ENCODE measurements at regions not wholly inside any gene's neighbourhood (a gene's known extent, or its start where the extent isn't known, plus 50 kb on each side); places are given as distances from the start of the nearest gene placed in this dataset.

- H3K79me1 ChIP-seq (ENCODE audit: low read depth, low read length) = no peaks in the 10 kb centered on the region
- no peak overlapping the region for H3K27ac ChIP-seq (replicated peaks; ENCODE audit: low read length)
- peaks cover 0 to 6% of the 10 kb centered on the region in 2 donors for H3K9me3 ChIP-seq (replicated peaks in 1 of 2; ENCODE audit: control insufficient read depth in 2 of 2, insufficient read depth in 1 of 2, low read depth in 1 of 2, low read length in 2 of 2)
- H3K23ac ChIP-seq (ENCODE audit: low read depth, low read length, poor library complexity) = no peak overlapping the region
- H2AFZ ChIP-seq (ENCODE audit: low read length) = no peak overlapping the region
- H2AK5ac ChIP-seq (ENCODE audit: low read depth, low read length) = no peak overlapping the region
- no peak overlapping the region for H4K8ac ChIP-seq (ENCODE audit: low read depth, low read length)
- no CpG with 5 or more reads among the region's 2 CpGs for WGBS, 2 donors (ENCODE audit: extremely low coverage in 2 of 2, insufficient read length in 2 of 2, insufficient replicate concordance in 1 of 2)
- H2BK5ac ChIP-seq (ENCODE audit: low read length) = no peak overlapping the region
- H3K36me3 ChIP-seq (replicated peaks in 1 of 2; ENCODE audit: control insufficient read depth in 2 of 2, insufficient read depth in 2 of 2, low read length in 2 of 2) = no peaks in the 10 kb centered on the region
- DNase-seq (ENCODE audit: low spot score) = no peak
- no peak overlapping the region for H3K4me3 ChIP-seq (ENCODE audit: low read length in 2 of 2)
- no peak overlapping the region for H2BK15ac ChIP-seq (ENCODE audit: low read length)
- no peak overlapping the region for H3K4me2 ChIP-seq (ENCODE audit: insufficient read depth, low read length, poor library complexity, severe bottlenecking)
- H3K9ac ChIP-seq (ENCODE audit: low read depth, low read length, poor library complexity) = no peak overlapping the region
- no peak overlapping the region for H3K18ac ChIP-seq (ENCODE audit: low read length)
- peaks cover 2 to 6% of the 10 kb centered on the region in 2 donors for H3K4me1 ChIP-seq (ENCODE audit: control insufficient read depth in 2 of 2, insufficient read depth in 1 of 2, low read depth in 1 of 2, low read length in 2 of 2)
- H3K14ac ChIP-seq (ENCODE audit: low read length) = no peak overlapping the region
- H2BK120ac ChIP-seq (ENCODE audit: low read depth, low read length) = no peak overlapping the region
- no peak overlapping the region for H2BK12ac ChIP-seq (ENCODE audit: low read length)
- no peak overlapping the region for H4K91ac ChIP-seq (ENCODE audit: low read depth, low read length, poor library complexity)
- no peaks in the 10 kb centered on the region for H3K27me3 ChIP-seq (ENCODE audit: control insufficient read depth in 3 of 3, insufficient read depth in 3 of 3, low read depth in 1 of 3, low read length in 3 of 3)
- no peak overlapping the region for H3K4ac ChIP-seq (ENCODE audit: low read length)
Measured at GRCh38 chr16:64304951-64305350, 816.9 kb downstream of the CDH11 start.

- Histone ChIP-seq H3K79me1 (ENCODE audit: low read depth, low read length) (no peaks in the 10 kb centered on the region), H3K9me3 (replicated peaks in 1 of 2; ENCODE audit: control insufficient read depth in 2 of 2, insufficient read depth in 1 of 2, low read depth in 1 of 2, low read length in 2 of 2) (peaks cover 0 to 3% of the 10 kb centered on the region in 2 donors), H3K23ac (ENCODE audit: low read depth, low read length, poor library complexity) (no peak overlapping the region), H3K4me2 (ENCODE audit: insufficient read depth, low read length, poor library complexity, severe bottlenecking) (no peak overlapping the region), H3K27me3 (ENCODE audit: control insufficient read depth in 3 of 3, insufficient read depth in 3 of 3, low read depth in 1 of 3, low read length in 3 of 3) (no peaks in the 10 kb centered on the region), H2AK5ac (ENCODE audit: low read depth, low read length) (no peak overlapping the region), H2BK12ac (ENCODE audit: low read length) (no peak overlapping the region), H3K4me1 (ENCODE audit: control insufficient read depth in 2 of 2, insufficient read depth in 1 of 2, low read depth in 1 of 2, low read length in 2 of 2) (peaks cover 2 to 6% of the 10 kb centered on the region in 2 donors), H3K36me3 (replicated peaks in 1 of 2; ENCODE audit: control insufficient read depth in 2 of 2, insufficient read depth in 2 of 2, low read length in 2 of 2) (no peaks in the 10 kb centered on the region), H3K9ac (ENCODE audit: low read depth, low read length, poor library complexity) (no peak overlapping the region), H4K8ac (ENCODE audit: low read depth, low read length) (no peak overlapping the region), H2AFZ (ENCODE audit: low read length) (no peak overlapping the region), H2BK120ac (ENCODE audit: low read depth, low read length) (no peak overlapping the region), H2BK15ac (ENCODE audit: low read length) (no peak overlapping the region), H2BK5ac (ENCODE audit: low read length) (no peak overlapping the region), H3K4me3 (ENCODE audit: low read length in 2 of 2) (no peak overlapping the region), H3K4ac (ENCODE audit: low read length) (no peak overlapping the region), H3K27ac (replicated peaks; ENCODE audit: low read length) (no peak overlapping the region), H3K14ac (ENCODE audit: low read length) (no peak overlapping the region), H4K91ac (ENCODE audit: low read depth, low read length, poor library complexity) (no peak overlapping the region), H3K18ac (ENCODE audit: low read length) (no peak overlapping the region)
- WGBS, 2 donors (ENCODE audit: extremely low coverage in 2 of 2, insufficient read length in 2 of 2, insufficient replicate concordance in 1 of 2) = no CpG with 5 or more reads among the region's 1 CpG
- no peak for DNase-seq (ENCODE audit: low spot score)
Measured at GRCh38 chr16:64304396-64304795, 817.5 kb downstream of the CDH11 start.

GRCh38 chr16:64297863-64298600, 823.8 kb downstream of the CDH11 start:
- Histone ChIP-seq H2BK15ac (ENCODE audit: low read length) (no peak overlapping the region), H2BK5ac (ENCODE audit: low read length) (no peak overlapping the region), H2BK12ac (ENCODE audit: low read length) (no peak overlapping the region), H3K36me3 (replicated peaks in 1 of 2; ENCODE audit: control insufficient read depth in 2 of 2, insufficient read depth in 2 of 2, low read length in 2 of 2) (no peaks in the 10 kb centered on the region), H4K91ac (ENCODE audit: low read depth, low read length, poor library complexity) (no peak overlapping the region), H3K27ac (replicated peaks; ENCODE audit: low read length) (no peak overlapping the region), H3K27me3 (ENCODE audit: control insufficient read depth in 3 of 3, insufficient read depth in 3 of 3, low read depth in 1 of 3, low read length in 3 of 3) (no peaks in the 10 kb centered on the region), H3K23ac (ENCODE audit: low read depth, low read length, poor library complexity) (no peak overlapping the region), H2AK5ac (ENCODE audit: low read depth, low read length) (no peak overlapping the region), H4K8ac (ENCODE audit: low read depth, low read length) (no peak overlapping the region), H2BK120ac (ENCODE audit: low read depth, low read length) (no peak overlapping the region), H3K9ac (ENCODE audit: low read depth, low read length, poor library complexity) (no peak overlapping the region), H3K4me2 (ENCODE audit: insufficient read depth, low read length, poor library complexity, severe bottlenecking) (no peak overlapping the region), H3K9me3 (replicated peaks in 1 of 2; ENCODE audit: control insufficient read depth in 2 of 2, insufficient read depth in 1 of 2, low read depth in 1 of 2, low read length in 2 of 2) (no peaks in the 10 kb centered on the region), H3K4me3 (ENCODE audit: low read length in 2 of 2) (no peak overlapping the region), H3K4me1 (ENCODE audit: control insufficient read depth in 2 of 2, insufficient read depth in 1 of 2, low read depth in 1 of 2, low read length in 2 of 2) (no peaks in the 10 kb centered on the region), H3K18ac (ENCODE audit: low read length) (no peak overlapping the region), H2AFZ (ENCODE audit: low read length) (peak overlapping the region; percentile 35), H3K79me1 (ENCODE audit: low read depth, low read length) (no peaks in the 10 kb centered on the region), H3K14ac (ENCODE audit: low read length) (no peak overlapping the region), H3K4ac (ENCODE audit: low read length) (no peak overlapping the region)
- no peak for DNase-seq (ENCODE audit: low spot score)
- WGBS, 2 donors (ENCODE audit: extremely low coverage in 2 of 2, insufficient read length in 2 of 2, insufficient replicate concordance in 1 of 2) = no CpG with 5 or more reads among the region's 10 CpGs

- Histone ChIP-seq H3K4ac (ENCODE audit: low read length) (no peak overlapping the region), H3K18ac (ENCODE audit: low read length) (no peak overlapping the region), H3K14ac (ENCODE audit: low read length) (no peak overlapping the region), H3K27me3 (ENCODE audit: control insufficient read depth in 3 of 3, insufficient read depth in 3 of 3, low read depth in 1 of 3, low read length in 3 of 3) (no peaks in the 10 kb centered on the region), H2BK120ac (ENCODE audit: low read depth, low read length) (no peak overlapping the region), H3K27ac (replicated peaks; ENCODE audit: low read length) (no peak overlapping the region), H3K4me1 (ENCODE audit: control insufficient read depth in 2 of 2, insufficient read depth in 1 of 2, low read depth in 1 of 2, low read length in 2 of 2) (no peaks in the 10 kb centered on the region), H3K79me1 (ENCODE audit: low read depth, low read length) (no peaks in the 10 kb centered on the region), H4K91ac (ENCODE audit: low read depth, low read length, poor library complexity) (no peak overlapping the region), H3K23ac (ENCODE audit: low read depth, low read length, poor library complexity) (no peak overlapping the region), H3K4me2 (ENCODE audit: insufficient read depth, low read length, poor library complexity, severe bottlenecking) (no peak overlapping the region), H3K9ac (ENCODE audit: low read depth, low read length, poor library complexity) (no peak overlapping the region), H2AK5ac (ENCODE audit: low read depth, low read length) (no peak overlapping the region), H4K8ac (ENCODE audit: low read depth, low read length) (no peak overlapping the region), H3K4me3 (ENCODE audit: low read length in 2 of 2) (no peak overlapping the region), H3K36me3 (replicated peaks in 1 of 2; ENCODE audit: control insufficient read depth in 2 of 2, insufficient read depth in 2 of 2, low read length in 2 of 2) (no peaks in the 10 kb centered on the region), H2BK12ac (ENCODE audit: low read length) (no peak overlapping the region), H3K9me3 (replicated peaks in 1 of 2; ENCODE audit: control insufficient read depth in 2 of 2, insufficient read depth in 1 of 2, low read depth in 1 of 2, low read length in 2 of 2) (no peaks in the 10 kb centered on the region), H2BK15ac (ENCODE audit: low read length) (no peak overlapping the region), H2BK5ac (ENCODE audit: low read length) (no peak overlapping the region), H2AFZ (ENCODE audit: low read length) (no peak overlapping the region)
- no CpG with 5 or more reads among the region's 2 CpGs for WGBS, 2 donors (ENCODE audit: extremely low coverage in 2 of 2, insufficient read length in 2 of 2, insufficient replicate concordance in 1 of 2)
- DNase-seq (ENCODE audit: low spot score) = no peak
Measured at GRCh38 chr16:64295466-64295865, 826.4 kb downstream of the CDH11 start.
